GM23338 (cell line): ENCODE measurements at regions not wholly inside any gene's neighbourhood (a gene's known extent, or its start where the extent isn't known, plus 50 kb on each side); places are given as distances from the start of the nearest gene placed in this dataset.

ENCODE experiments used
- EZH2 ChIP-seq: fragments of 200-600 bp; sonication (generic); IDR thresholded peaks from one replicate; pipeline ENCODE4 v1.8.0; 2017; ENCODE audit warnings: antibody characterized with exemption, mild to moderate bottlenecking, low read depth; ENCODE audit not compliant: unreplicated experiment
- EZH2phosphoT487 ChIP-seq: fragments of 200-600 bp; sonication (generic); IDR thresholded peaks from one replicate; pipeline ENCODE4 v1.8.1; 2018; ENCODE audit warnings: antibody characterized with exemption; ENCODE audit not compliant: unreplicated experiment
- POLR2AphosphoS5 ChIP-seq: IDR thresholded peaks from 2 replicates; pipeline ENCODE4 v1.6.1; 2016; ENCODE audit warnings: antibody characterized with exemption, low read depth
- STAT1 ChIP-seq: IDR thresholded peaks from one replicate; pipeline ENCODE4 v1.6.1; 2016; ENCODE audit warnings: antibody characterized with exemption; ENCODE audit not compliant: unreplicated experiment
- ZNF331 ChIP-seq: fragments of 250-450 bp; sonication (Bioruptor Pico); IDR thresholded peaks from 2 replicates; pipeline ENCODE4 v1.5.0; 2020; ENCODE audit warnings: low read depth, mild to moderate bottlenecking, moderate library complexity
- ZNF462 ChIP-seq: fragments of 250-450 bp; sonication (Bioruptor Pico); IDR thresholded peaks from 2 replicates; pipeline ENCODE4 v1.5.0; 2020; ENCODE audit warnings: mild to moderate bottlenecking, moderate library complexity
- TF ChIP-seq, protein P1 (sequence below), 2 experiments: fragments of 200-600 bp in 1 of 2; sonication (generic) in 1 of 2; conservative IDR thresholded peaks; 2 replicates each; pipeline versions ENCODE4 v1.5.1 to v1.6.1; 2016 to 2017; ENCODE audit warnings: antibody characterized with exemption in 2 of 2, low read depth in 2 of 2, mild to moderate bottlenecking in 2 of 2, moderate library complexity in 1 of 2
- TF ChIP-seq, protein P2 (sequence below): IDR thresholded peaks from 2 replicates; pipeline ENCODE4 v1.6.1; 2016; ENCODE audit warnings: antibody characterized with exemption
- TF ChIP-seq, protein P3 (sequence below): IDR thresholded peaks from one replicate; pipeline ENCODE4 v1.6.1; 2018; ENCODE audit warnings: antibody characterized with exemption; ENCODE audit not compliant: unreplicated experiment

DNA sequence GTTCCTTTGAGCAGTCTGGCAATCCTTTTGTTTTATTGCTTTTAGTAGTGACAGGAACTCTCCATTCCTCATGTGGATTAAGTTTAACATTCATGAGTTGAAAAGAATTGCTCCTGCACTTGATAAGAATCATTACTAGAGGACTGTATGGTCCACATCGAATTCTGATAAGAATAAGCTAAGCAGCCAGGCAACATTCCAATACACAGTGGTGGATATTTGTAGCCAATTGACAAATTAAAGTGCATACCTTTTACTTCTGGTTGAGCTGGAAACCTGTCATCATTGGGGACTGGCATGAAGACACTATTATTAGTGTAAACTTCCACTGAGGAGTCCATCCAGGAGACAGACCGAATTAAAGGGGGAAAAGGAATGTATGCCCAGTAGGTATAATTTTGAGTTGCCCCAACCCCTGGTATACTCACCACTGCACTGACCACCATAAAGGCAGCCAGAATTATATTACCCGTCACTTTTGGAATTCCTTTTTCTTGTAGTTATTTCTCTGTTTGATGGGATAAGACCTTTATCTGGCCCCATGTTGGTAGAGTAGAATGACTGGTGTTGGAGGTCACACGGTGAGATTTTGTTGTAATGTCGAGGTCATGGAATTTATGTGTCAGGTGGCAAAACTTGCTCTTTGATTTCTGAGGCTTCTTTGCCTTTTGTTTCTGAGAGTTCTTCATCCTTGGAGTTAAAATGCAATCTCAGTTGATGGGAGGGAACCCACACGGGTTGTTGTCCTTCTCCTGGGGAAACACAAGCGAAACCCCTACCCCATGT is 72.1 kb upstream of the ARL4D start:
- TF ChIP-seq, protein P1, sequence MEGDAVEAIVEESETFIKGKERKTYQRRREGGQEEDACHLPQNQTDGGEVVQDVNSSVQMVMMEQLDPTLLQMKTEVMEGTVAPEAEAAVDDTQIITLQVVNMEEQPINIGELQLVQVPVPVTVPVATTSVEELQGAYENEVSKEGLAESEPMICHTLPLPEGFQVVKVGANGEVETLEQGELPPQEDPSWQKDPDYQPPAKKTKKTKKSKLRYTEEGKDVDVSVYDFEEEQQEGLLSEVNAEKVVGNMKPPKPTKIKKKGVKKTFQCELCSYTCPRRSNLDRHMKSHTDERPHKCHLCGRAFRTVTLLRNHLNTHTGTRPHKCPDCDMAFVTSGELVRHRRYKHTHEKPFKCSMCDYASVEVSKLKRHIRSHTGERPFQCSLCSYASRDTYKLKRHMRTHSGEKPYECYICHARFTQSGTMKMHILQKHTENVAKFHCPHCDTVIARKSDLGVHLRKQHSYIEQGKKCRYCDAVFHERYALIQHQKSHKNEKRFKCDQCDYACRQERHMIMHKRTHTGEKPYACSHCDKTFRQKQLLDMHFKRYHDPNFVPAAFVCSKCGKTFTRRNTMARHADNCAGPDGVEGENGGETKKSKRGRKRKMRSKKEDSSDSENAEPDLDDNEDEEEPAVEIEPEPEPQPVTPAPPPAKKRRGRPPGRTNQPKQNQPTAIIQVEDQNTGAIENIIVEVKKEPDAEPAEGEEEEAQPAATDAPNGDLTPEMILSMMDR (conservative IDR thresholded peaks at IDR 0.05; ENCODE audit: low read depth in 2 of 2): no peak
- TF ChIP-seq EZH2 (no peak), POLR2AphosphoS5 (no peak), EZH2phosphoT487 (no peak), ZNF331 (CRISPR knock-in tag) (no peak), ZNF462 (CRISPR knock-in tag) (no peak), STAT1 (no peak)
- TF ChIP-seq, protein P2, sequence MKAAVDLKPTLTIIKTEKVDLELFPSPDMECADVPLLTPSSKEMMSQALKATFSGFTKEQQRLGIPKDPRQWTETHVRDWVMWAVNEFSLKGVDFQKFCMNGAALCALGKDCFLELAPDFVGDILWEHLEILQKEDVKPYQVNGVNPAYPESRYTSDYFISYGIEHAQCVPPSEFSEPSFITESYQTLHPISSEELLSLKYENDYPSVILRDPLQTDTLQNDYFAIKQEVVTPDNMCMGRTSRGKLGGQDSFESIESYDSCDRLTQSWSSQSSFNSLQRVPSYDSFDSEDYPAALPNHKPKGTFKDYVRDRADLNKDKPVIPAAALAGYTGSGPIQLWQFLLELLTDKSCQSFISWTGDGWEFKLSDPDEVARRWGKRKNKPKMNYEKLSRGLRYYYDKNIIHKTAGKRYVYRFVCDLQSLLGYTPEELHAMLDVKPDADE: no peak
- TF ChIP-seq, protein P3, sequence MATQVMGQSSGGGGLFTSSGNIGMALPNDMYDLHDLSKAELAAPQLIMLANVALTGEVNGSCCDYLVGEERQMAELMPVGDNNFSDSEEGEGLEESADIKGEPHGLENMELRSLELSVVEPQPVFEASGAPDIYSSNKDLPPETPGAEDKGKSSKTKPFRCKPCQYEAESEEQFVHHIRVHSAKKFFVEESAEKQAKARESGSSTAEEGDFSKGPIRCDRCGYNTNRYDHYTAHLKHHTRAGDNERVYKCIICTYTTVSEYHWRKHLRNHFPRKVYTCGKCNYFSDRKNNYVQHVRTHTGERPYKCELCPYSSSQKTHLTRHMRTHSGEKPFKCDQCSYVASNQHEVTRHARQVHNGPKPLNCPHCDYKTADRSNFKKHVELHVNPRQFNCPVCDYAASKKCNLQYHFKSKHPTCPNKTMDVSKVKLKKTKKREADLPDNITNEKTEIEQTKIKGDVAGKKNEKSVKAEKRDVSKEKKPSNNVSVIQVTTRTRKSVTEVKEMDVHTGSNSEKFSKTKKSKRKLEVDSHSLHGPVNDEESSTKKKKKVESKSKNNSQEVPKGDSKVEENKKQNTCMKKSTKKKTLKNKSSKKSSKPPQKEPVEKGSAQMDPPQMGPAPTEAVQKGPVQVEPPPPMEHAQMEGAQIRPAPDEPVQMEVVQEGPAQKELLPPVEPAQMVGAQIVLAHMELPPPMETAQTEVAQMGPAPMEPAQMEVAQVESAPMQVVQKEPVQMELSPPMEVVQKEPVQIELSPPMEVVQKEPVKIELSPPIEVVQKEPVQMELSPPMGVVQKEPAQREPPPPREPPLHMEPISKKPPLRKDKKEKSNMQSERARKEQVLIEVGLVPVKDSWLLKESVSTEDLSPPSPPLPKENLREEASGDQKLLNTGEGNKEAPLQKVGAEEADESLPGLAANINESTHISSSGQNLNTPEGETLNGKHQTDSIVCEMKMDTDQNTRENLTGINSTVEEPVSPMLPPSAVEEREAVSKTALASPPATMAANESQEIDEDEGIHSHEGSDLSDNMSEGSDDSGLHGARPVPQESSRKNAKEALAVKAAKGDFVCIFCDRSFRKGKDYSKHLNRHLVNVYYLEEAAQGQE: no peak
